SJSA1 (cell line): ENCODE measurements at regions not wholly inside any gene's neighbourhood (a gene's known extent, or its start where the extent isn't known, plus 50 kb on each side); places are given as distances from the start of the nearest gene placed in this dataset.

Source experiments
- DNase-seq, 2 experiments: peaks; one replicate each; pipeline ENCODE4 v3.0.0-alpha.2; 2015 to 2020; ENCODE audit warnings: low spot score in 2 of 2, low read depth in 1 of 2
- H3K27ac ChIP-seq: fragments of 250-450 bp; sonication (Bioruptor Pico); 2 replicates; pipeline ENCODE4 v1.5.1; 2020; ENCODE audit warnings: mild to moderate bottlenecking, moderate library complexity
- H3K27me3 ChIP-seq: fragments of 250-450 bp; sonication (Bioruptor Pico); replicated peaks from 2 replicates; pipeline ENCODE4 v1.5.1; 2020; ENCODE audit warnings: mild to moderate bottlenecking, moderate library complexity
- H3K36me3 ChIP-seq: fragments of 250-450 bp; sonication (Bioruptor Pico); 2 replicates; pipeline ENCODE4 v1.5.1; 2020; ENCODE audit warnings: mild to moderate bottlenecking
- H3K4me1 ChIP-seq: fragments of 250-450 bp; sonication (Bioruptor Pico); replicated peaks from 2 replicates; pipeline ENCODE4 v1.6.1; 2021; ENCODE audit warnings: mild to moderate bottlenecking
- H3K4me3 ChIP-seq: fragments of 250-450 bp; sonication (Bioruptor Pico); 2 replicates; pipeline ENCODE4 v1.5.1; 2020; ENCODE audit warnings: mild to moderate bottlenecking
- H3K9me3 ChIP-seq: fragments of 250-450 bp; sonication (Bioruptor Pico); replicated peaks from 2 replicates; pipeline ENCODE4 v1.5.1; 2020; ENCODE audit warnings: mild to moderate bottlenecking

DNA sequence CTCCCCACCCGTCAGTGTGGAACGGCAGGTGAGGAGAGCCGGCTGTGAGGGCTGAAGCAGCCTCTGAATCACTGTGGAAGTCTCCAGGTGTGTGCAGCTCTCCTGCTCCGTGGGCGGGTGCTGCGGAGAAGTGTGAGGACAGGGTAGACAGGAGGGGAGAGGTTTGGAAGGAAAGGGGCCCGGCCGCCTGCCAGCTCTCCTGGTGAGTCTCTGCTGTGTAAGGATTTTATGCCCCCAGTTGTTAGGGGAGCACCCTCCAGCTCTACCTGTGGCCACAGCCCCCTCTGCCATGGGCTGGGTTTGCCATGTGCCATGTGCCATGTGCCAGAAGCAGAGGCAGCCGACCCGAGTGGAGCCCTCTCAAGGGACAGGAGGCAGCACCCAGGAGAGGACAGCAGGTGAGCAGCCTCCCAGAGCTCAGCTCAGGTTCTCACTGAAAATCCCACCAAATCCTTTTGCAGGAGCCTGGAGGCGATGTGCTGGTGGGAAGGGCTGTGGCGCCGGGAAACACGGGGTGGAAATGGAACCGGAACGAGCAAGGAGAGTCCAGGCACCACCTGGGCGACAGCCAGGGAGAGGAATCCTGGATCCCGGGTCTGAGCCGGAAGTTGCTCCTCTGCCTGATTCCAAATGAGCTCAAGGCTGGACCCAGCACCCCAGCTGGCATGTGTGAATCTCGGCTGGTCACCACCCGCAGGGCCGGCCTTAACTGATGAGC, 804.4 kb downstream of the BRD1 start:
- no peak overlapping the region for H3K27ac ChIP-seq
- H3K36me3 ChIP-seq: no peaks in the 10 kb centered on the region
- H3K27me3 ChIP-seq: no peaks in the 10 kb centered on the region
- no peak for DNase-seq
- no peaks in the 10 kb centered on the region for H3K4me1 ChIP-seq
- H3K9me3 ChIP-seq: peaks cover 3% of the 10 kb centered on the region; the same call in 1 of the 2 replicates
- H3K4me3 ChIP-seq: no peak overlapping the region

DNA sequence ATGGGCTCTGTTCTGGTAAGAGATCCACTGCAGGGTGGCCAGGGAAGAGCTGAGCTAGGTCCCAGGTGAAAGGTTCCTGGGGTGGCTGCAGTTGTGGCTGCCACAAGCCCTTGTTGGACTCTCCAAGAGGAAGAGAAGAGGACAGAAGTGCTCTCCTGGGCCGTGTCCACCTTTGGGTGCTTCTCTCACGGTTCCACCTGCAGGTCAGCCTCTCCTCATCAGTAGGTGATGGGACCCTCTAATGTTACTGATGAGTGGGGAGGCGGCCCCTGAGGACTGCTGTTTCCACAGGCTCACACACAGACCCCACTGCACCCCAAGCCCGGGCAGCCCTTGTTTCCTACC, 804.9 kb downstream of the BRD1 start:
- H3K27me3 ChIP-seq: no peaks in the 10 kb centered on the region
- H3K36me3 ChIP-seq: no peaks in the 10 kb centered on the region
- no peaks in the 10 kb centered on the region for H3K4me1 ChIP-seq
- H3K4me3 ChIP-seq: no peak overlapping the region
- no peak overlapping the region for H3K27ac ChIP-seq
- peaks cover 3% of the 10 kb centered on the region; the same call in 1 of the 2 replicates for H3K9me3 ChIP-seq
- DNase-seq: no peak

GRCh38 chr22:49021926-49022815, 805.5 kb downstream of the BRD1 start:
- no peaks in the 10 kb centered on the region for H3K4me1 ChIP-seq
- peak in 1 of 2 experiments; percentile 36 for DNase-seq
- no peak overlapping the region for H3K27ac ChIP-seq
- no peaks in the 10 kb centered on the region for H3K27me3 ChIP-seq
- H3K4me3 ChIP-seq: no peak overlapping the region
- H3K36me3 ChIP-seq: no peaks in the 10 kb centered on the region
- H3K9me3 ChIP-seq: peaks cover 3% of the 10 kb centered on the region; the same call in 1 of the 2 replicates

GRCh38 chr22:49021131-49021925, 806.3 kb downstream of the BRD1 start:
- no peaks in the 10 kb centered on the region for H3K4me1 ChIP-seq
- H3K9me3 ChIP-seq: peaks cover 3% of the 10 kb centered on the region; the same call in 1 of the 2 replicates
- no peaks in the 10 kb centered on the region for H3K36me3 ChIP-seq
- H3K27me3 ChIP-seq: no peaks in the 10 kb centered on the region
- H3K4me3 ChIP-seq: no peak overlapping the region
- H3K27ac ChIP-seq: no peak overlapping the region
- DNase-seq: peak in 1 of 2 experiments; percentile 34

DNA sequence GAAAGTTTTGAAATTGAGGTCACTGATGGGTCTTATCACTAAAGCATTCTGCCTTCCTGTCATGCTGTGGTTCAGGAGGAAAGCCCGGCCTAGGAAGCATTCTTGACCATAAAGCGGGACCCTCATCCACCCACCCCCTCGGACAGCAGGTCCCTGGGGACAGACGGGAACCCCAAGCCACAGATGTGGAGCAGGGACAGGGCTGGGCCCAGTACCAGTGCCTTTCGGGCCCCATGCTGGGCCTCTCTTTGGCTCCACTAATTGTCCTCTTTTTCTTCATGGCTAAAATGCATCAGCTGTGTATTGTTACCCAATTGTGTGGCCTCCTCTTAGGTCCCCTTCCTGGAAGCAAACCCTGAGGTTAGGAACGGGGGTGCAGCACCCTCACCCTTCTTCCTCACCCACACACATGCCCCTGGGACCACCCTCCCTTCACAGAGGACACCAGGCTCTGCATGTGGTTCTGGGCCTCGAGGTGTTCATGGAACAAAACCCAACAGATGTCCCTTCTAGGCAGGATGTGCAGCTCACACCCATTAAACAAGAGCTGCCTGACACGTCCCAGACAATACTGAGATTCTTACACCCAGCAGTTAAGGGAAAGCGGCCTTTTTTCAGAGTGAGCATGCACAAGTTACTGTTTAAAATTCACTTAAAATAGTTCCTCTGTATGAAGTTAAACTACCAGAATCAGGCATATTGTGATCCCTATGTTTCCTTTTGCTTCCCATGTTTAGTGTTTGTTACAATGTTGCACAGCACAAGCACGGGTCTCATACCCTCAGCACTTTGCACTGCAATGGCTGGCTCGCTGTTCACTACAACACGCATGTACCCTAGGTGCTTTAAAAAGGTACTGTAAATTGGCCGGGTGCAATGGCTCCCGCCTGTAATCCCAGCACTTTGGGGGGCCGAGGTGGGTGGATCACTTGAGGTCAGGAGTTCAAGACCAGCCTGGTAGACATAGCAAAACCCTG, 807.6 kb downstream of the BRD1 start:
- no peak overlapping the region for H3K4me3 ChIP-seq
- peak in 1 of 2 experiments; percentile 24 for DNase-seq
- no peaks in the 10 kb centered on the region for H3K4me1 ChIP-seq
- H3K9me3 ChIP-seq: peaks cover 3% of the 10 kb centered on the region; the same call in 1 of the 2 replicates
- no peaks in the 10 kb centered on the region for H3K27me3 ChIP-seq
- no peak overlapping the region for H3K27ac ChIP-seq
- H3K36me3 ChIP-seq: no peaks in the 10 kb centered on the region

DNA sequence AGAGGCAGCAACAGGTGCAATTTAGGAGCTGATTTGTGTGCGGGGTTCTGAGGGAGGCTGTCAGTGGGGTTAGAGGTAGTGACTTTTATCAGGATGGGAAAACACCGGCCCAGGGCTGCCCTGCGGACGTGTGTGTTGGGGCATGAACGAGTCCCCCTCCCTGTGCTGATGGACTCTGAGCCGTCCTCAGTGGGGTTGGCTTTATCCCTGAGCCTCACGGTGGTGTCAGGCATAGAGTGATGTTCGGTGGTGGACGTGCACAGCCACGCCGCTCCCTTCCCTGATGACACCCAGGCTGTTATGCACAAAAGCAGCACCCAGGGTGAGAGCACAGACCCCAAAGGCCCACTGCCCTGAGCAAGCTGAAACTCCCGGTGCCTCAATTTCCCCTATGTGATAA, 809.1 kb downstream of the BRD1 start:
- no peaks in the 10 kb centered on the region for H3K27me3 ChIP-seq
- no peaks in the 10 kb centered on the region for H3K36me3 ChIP-seq
- H3K9me3 ChIP-seq: 0 out of 2 replicates have a peak, but pooled peaks cover 3% of the 10 kb centered on the region
- H3K27ac ChIP-seq: no peak overlapping the region
- peak in 1 of 2 experiments; percentile 30 for DNase-seq
- no peaks in the 10 kb centered on the region for H3K4me1 ChIP-seq
- H3K4me3 ChIP-seq: no peak overlapping the region

DNA sequence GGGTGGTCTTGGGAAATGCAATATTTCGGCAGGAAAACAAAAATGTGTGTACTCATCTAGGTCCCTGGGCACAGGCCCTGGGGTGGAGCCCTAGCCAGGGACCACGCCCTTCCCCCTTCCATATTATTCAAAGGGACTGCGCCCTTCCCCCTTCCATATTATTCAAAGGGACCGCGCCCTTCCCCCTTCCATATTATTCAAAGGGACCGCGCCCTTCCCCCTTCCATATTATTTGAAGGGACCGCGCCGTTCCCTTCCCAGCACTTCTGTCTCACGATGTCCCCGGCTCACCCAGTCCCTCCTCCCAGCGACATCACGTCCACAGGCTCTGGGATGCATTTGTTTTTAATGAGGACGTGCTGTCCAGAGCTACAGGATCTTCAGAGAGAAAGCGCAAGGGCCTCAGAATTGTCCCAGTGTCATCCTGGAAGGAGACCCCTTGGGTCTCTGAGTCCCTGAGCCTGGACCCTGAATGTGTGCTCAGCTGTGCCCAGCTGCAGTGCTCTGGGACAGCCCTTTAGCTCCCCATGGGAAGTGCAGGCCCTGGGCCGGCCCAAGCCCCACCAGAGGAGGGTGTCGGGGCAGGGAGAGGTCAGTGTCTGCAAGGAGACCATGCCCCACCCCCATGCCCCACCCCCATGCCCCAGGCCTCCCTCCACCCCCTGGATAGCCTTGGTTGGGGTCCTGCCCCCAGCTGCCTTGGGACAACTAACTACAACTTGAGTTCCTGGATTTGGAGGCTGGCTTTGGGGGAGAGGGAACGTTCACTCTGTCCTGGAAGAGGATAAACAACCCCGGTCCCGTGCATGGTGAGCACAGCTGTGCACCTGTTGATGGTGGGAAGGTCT, 810.0 kb downstream of the BRD1 start:
- no peaks in the 10 kb centered on the region for H3K36me3 ChIP-seq
- no peaks in the 10 kb centered on the region for H3K27me3 ChIP-seq
- no peaks in the 10 kb centered on the region for H3K4me1 ChIP-seq
- DNase-seq: peak in 1 of 2 experiments; percentile 34
- no peak overlapping the region for H3K27ac ChIP-seq
- H3K4me3 ChIP-seq: no peak overlapping the region
- H3K9me3 ChIP-seq: peaks cover 3% of the 10 kb centered on the region; the same call in 1 of the 2 replicates

DNA sequence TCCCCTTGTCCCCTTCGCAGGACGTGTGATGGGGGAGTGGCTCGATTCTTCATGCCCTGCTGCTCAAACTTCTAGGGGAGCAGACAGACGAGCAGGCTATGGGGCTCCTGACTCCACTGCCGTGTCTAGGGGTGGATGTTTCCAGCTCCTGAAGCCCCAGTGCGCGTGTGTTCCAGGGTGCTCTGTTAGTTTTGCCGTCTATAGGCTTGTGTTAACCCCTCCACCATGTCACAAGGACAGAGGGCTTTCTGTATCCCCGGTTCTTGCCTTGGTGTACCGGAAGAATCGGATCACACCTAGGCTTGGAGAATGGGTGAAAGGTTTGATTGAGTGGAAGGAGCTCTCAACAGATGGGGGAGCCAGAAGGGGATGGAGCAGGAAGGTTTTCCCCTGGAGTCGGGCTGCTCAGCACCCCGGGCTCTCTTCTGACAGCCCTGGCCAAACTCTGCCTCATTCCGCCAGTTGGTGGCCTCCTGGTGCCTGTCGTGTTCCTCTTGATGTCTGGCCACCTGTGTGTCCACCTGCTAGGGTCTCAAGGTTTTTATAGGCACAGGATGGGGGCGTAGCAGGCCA, 810.7 kb downstream of the BRD1 start:
- no peak overlapping the region for H3K4me3 ChIP-seq
- H3K27me3 ChIP-seq: no peaks in the 10 kb centered on the region
- H3K4me1 ChIP-seq: no peaks in the 10 kb centered on the region
- no peaks in the 10 kb centered on the region for H3K36me3 ChIP-seq
- DNase-seq: peak in 1 of 2 experiments; percentile 25
- H3K27ac ChIP-seq: no peak overlapping the region
- H3K9me3 ChIP-seq: peaks cover 3% of the 10 kb centered on the region; the same call in 1 of the 2 replicates

- no peak overlapping the region for H3K27ac ChIP-seq
- H3K36me3 ChIP-seq: no peaks in the 10 kb centered on the region
- H3K27me3 ChIP-seq: no peaks in the 10 kb centered on the region
- H3K4me3 ChIP-seq: no peak overlapping the region
- DNase-seq: peak in 1 of 2 experiments; percentile 28
- H3K4me1 ChIP-seq: no peaks in the 10 kb centered on the region
- H3K9me3 ChIP-seq: peaks cover 2% of the 10 kb centered on the region; the same call in 1 of the 2 replicates
Measured at GRCh38 chr22:49015993-49016908, 811.4 kb downstream of the BRD1 start.

DNA sequence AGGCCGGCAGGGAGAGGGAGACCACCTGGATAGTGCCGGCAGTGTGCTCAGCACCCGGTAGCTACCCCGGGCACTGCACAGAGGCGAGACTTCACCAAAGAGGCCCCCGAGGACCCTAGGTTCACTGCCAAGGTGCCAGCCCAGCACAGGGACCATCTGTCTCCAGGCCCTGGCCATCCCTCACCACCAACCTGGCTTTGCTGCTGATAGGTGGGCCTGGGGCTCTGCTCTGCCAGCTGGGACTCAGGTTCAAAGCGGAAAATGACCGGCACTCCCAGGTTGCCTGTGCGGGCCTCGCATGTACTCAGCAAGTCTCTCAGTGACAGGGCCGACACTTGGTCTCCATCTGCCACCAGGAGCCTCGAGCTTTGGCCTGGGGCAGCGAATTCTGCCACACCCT, 812.2 kb downstream of the BRD1 start:
- Histone ChIP-seq H3K9me3 (no peaks in the 10 kb centered on the region; the same call in 1 of the 2 replicates), H3K27me3 (no peaks in the 10 kb centered on the region), H3K27ac (no peak overlapping the region), H3K4me3 (no peak overlapping the region), H3K4me1 (no peaks in the 10 kb centered on the region), H3K36me3 (no peaks in the 10 kb centered on the region)
- DNase-seq: peak in 1 of 2 experiments; percentile 28
